ENCODE measurements at regions not wholly inside any gene's neighbourhood (a gene's known extent, or its start where the extent isn't known, plus 50 kb on each side); places are given as distances from the start of the nearest gene placed in this dataset.

DNA sequence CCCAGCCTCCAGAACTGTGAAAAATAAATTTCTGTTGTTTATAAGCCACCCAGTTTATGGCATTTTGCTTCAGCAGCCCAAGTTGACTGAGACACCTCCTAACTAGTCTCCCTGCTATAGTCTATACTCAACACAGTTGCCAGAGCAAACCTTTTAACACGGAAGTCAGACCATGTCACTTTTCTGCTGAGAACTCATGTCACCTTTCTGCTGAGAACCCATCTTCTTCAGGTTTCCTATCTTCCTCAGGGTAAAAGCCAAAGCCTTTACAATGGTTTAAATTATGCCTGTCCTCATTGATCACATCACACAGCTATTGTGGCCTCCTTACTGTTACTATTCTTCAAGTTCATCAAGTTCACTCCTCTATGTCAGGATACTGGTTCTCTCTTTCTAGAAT is 74.3 kb upstream of the SOX6 start:
- TF ChIP-seq, protein P1, sequence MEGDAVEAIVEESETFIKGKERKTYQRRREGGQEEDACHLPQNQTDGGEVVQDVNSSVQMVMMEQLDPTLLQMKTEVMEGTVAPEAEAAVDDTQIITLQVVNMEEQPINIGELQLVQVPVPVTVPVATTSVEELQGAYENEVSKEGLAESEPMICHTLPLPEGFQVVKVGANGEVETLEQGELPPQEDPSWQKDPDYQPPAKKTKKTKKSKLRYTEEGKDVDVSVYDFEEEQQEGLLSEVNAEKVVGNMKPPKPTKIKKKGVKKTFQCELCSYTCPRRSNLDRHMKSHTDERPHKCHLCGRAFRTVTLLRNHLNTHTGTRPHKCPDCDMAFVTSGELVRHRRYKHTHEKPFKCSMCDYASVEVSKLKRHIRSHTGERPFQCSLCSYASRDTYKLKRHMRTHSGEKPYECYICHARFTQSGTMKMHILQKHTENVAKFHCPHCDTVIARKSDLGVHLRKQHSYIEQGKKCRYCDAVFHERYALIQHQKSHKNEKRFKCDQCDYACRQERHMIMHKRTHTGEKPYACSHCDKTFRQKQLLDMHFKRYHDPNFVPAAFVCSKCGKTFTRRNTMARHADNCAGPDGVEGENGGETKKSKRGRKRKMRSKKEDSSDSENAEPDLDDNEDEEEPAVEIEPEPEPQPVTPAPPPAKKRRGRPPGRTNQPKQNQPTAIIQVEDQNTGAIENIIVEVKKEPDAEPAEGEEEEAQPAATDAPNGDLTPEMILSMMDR (IDR thresholded peaks at IDR 0.05) = no peak
- TF ChIP-seq EZH2 (IDR thresholded peaks at IDR 0.05; ENCODE audit: borderline replicate concordance, insufficient read depth, low read depth, low read length, poor library complexity, severe bottlenecking) = no peak
